LNCAP (cell line): ENCODE measurements at regions not wholly inside any gene's neighbourhood (a gene's known extent, or its start where the extent isn't known, plus 50 kb on each side); places are given as distances from the start of the nearest gene placed in this dataset.

Experiments
- TF ChIP-seq, protein P1 (sequence below): fragments of 450-650 bp; IDR thresholded peaks from 2 replicates; pipeline ENCODE4 v1.5.1; 2017; ENCODE audit warnings: mild to moderate bottlenecking

DNA sequence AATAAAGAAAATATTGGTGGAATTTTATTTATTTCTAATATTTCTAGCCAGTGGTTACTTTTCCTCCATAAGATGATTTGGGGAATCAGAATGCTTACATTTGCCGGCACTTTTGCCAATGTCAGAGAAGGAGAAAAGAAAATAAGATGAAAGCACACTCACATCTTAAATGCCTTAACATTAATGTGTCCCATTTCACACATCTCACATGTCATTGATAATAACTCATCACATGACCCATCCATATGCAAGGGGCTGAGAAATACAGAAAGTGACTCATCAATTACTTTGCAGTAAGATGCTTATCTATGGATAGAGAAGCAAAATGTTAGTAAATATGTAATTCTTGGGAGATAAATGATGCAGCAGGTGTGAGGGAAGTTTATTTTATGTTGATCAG is 1531.0 kb downstream of the PCDH7 start:
- TF ChIP-seq, protein P1, sequence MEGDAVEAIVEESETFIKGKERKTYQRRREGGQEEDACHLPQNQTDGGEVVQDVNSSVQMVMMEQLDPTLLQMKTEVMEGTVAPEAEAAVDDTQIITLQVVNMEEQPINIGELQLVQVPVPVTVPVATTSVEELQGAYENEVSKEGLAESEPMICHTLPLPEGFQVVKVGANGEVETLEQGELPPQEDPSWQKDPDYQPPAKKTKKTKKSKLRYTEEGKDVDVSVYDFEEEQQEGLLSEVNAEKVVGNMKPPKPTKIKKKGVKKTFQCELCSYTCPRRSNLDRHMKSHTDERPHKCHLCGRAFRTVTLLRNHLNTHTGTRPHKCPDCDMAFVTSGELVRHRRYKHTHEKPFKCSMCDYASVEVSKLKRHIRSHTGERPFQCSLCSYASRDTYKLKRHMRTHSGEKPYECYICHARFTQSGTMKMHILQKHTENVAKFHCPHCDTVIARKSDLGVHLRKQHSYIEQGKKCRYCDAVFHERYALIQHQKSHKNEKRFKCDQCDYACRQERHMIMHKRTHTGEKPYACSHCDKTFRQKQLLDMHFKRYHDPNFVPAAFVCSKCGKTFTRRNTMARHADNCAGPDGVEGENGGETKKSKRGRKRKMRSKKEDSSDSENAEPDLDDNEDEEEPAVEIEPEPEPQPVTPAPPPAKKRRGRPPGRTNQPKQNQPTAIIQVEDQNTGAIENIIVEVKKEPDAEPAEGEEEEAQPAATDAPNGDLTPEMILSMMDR = no peak

DNA sequence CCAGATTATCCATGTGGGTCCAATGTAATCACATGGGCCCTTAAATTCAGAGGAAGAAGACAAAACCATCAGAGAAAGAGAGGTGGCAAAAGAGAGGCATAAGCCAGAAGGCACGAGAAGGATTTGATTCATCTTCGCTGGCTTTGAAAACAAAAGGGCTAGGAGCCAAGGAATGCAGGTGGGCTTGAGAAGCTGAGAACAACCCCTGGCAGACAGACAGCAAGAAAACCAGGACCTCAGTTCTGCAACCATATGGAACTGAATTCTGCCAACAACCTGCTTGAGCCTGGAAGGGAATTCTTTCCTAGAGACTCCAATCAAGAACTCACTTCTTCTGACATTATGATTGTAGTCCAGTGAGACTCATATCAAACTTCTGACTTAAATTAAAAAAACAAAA is 1531.8 kb downstream of the PCDH7 start:
- TF ChIP-seq, protein P1 = no peak

DNA sequence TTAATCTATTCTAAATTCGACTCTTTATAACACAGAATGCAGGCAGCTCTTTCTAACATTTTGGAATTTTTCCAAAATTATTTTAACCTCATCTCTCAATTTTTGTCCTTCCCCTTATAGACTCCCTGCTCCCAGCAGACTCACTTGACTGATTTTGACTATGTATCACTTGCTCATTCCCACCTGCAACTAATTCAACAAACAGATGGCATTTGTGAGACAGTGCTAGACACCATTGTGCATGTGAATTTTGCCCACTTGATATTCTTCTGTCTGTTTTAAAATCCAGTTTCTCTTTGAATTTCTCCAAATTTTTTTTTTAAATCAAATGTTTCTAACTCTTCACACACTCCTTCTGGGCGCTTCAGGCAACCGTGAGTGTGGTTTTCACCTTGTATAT is 1534.0 kb downstream of the PCDH7 start:
- TF ChIP-seq, protein P1 = no peak

DNA sequence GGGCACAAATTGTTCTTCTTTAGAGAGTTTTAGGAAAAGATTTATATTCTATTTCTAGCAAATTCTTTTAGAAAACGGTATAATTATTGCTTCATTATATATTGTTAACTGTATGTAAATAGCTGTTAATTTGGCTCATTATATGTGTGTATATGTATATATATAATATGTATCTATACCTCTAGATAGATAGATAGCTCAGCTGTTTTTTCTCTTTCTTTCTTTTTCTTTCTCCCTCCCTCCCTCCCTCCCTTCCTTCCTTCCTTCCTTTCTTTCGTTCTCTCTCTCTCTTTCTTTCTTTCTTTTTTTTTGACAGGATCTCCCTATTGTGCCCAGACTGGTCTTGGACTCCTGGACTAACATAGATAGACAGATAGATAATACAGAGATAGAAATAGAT is 1538.8 kb downstream of the PCDH7 start:
- TF ChIP-seq, protein P1 = no peak

DNA sequence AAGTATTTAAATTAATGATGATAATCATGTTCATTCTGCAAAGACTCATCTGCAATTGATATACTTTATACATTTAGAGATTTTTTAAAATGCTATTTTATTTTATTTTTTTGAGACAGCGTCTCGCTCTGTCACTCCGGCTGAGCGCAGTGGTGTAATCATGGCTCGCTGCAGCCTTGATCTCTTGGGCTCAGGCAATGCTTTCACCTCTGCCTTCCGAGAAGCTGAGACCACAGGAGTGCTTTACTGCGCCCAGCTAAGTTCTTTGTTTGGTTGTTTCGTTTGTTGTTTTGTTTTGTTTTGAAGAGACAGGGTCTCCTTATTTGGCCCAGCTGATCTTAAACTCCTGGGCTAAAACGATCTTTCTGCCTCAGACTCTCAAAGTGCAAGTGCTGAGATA is 1541.0 kb downstream of the PCDH7 start:
- TF ChIP-seq, protein P1 = no peak

DNA sequence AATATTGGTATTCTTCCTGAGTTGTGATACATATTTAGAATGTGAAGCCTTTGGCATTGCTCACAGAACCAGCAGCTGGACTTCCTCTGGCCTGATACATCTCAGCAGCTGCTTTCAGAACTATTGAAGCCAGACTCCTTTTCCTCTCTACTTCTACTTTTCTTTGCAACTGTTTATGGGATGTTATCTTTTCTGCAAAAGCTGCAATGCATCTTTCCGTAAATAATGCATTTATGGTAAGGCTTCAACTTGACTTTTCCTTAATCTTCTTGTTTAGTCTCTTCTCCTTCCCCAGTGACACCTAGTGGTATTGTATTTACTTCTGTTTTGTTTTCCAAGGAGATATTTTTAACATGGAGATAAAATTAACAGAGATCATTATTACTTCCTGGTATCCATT is 1548.7 kb downstream of the PCDH7 start:
- TF ChIP-seq, protein P1 = no peak

DNA sequence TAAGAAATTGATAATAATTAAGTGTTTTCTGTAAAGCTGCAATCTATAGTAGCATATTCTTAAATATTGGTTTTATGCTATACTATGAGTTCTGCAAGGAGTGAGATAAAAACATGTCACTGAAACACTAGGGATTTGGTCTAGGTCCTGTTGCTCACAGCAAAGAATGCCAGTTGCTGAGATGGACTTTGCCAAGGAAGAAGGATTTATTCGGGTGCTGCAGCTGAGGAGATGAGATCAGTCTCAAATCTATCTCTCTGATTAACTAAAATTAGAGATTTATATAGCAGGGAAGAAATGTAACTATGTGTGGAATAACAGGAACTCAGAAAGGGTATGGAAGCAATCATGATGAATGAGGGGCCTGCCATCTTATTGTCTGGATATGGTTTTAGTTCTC is 1569.9 kb downstream of the PCDH7 start:
- TF ChIP-seq, protein P1 = no peak

DNA sequence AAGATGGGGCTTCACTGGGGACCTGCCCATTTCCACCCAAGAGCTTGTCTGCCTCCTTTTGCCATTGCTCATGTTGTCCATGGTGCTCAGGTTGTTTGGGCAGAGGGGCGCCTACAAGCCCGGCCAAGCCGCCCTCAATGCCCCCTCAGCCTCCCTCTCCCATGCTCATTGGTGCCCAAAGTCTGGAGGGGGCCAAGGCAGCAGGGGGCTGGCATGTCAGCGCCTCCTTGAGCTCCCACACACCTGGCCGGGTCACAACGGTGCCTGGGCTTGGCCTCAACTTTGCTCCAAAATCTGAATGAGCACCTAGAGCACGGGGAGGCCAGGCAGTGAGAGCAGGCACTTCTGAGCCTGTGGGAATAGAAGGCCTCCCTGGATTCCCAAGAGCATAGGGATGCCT is 1598.8 kb downstream of the PCDH7 start:
- TF ChIP-seq, protein P1 = no peak
